ELR (cell line): ENCODE measurements at regions not wholly inside any gene's neighbourhood (a gene's known extent, or its start where the extent isn't known, plus 50 kb on each side); places are given as distances from the start of the nearest gene placed in this dataset.

ENCODE experiments used
- DNase-seq: peaks from one replicate; pipeline ENCODE4 v3.0.0-alpha.2; 2015; ENCODE audit warnings: low read depth

GRCh38 chr7:130912862-130913638, 179.0 kb upstream of the KLF14 start:
- peak; percentile 99 for DNase-seq

GRCh38 chr7:130913639-130914553, 179.9 kb upstream of the KLF14 start:
- peak; percentile 43 for DNase-seq

DNA sequence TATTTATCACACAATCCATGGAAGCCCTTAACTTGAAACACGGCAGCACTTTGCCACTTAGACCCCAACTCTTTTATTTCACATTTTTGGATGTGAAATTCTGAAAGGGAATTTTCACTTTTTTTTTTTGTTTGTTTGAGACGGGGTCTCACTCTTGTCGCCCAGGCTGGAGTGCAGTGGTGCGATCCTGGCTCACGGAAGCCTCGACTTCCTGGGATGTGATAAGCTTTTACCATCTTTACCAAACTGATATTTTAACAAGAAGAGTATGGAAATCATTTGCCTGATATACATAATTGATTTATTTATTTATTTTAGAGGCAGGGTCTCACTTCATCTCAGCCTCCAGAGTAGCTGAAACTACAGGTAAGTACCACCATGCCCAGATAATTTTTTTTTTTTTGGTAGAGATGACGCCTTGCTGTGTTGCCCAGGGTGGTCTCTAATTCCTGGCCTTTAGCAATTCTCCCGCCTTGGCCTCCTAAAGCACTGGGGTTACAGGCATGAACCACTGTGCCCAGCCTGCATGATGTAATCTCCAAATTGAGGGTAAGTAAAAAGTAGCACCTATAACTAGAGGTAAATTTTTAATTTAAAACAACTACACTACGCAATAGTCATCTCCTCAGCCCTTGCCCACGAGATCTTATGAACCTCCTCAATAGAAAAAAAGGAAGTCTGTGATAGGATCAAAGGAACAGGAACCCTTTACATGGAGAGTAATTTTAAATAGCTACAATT, 180.7 kb upstream of the KLF14 start:
- no peak for DNase-seq

DNA sequence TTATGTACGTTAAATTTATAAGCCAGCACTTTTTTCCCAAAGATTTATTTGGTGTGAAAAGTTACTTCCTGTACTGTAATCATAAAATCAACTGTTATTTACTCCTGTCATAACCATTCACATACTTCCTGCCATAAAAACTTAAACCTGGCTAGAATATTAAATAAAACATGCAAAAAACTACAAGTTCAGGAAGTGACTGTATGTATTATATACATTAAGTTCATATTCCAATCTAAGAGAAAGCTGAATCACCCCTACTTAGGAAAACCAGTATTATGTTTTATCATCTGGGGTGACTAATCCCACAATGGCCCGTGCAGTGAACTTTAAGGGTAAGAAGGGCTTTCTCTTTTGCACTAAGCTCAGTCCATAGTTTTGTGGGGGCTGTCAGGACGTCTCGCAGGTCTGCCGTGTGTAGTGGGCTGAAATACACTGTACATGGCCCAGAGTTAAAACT, 183.7 kb upstream of the KLF14 start:
- DNase-seq: peak; percentile 96

- peak; percentile 61 for DNase-seq
Observed at GRCh38 chr7:130918129-130919052, 184.4 kb upstream of the KLF14 start.

DNA sequence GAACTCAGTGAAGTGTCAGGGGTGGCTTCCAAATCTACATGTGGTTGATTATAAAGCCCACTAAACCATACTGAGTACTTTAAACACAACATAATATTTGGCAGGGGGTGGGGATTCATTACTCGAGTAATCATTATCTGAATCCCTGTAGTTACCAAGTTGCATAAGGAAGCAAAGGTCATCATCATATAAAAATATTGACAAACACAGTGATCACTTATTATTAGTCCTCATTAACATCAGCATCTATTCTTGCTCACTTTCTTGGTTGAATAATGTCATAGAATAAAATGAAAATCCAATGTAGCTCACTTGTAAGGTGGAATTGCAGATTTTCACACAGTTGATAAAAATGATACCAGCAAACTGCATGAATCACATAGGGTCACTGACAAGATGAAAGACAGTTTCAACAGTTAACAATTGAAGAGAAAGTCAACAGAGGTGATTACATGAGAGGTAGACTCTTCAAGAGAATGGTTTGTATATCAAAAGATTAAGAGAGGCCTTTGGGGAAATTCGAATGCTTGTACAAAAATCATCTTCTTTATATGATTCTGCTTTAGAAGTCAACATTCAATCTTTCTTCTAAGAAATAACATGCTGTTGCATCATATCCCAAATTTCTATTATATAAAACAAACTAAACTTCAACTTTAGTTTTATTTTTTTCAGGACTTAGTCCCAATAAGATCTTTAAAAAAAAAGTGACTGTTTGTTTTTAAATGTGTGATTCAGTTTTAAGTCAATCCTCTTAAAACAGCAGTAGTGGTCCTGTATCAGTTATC, 185.5 kb upstream of the KLF14 start:
- no peak for DNase-seq

- no peak for DNase-seq
Observed at GRCh38 chr7:130920122-130920521, 186.1 kb upstream of the KLF14 start.

- no peak for DNase-seq
Observed at GRCh38 chr7:130921391-130922180, 187.6 kb upstream of the KLF14 start.

GRCh38 chr7:130922206-130923112, 188.5 kb upstream of the KLF14 start:
- no peak for DNase-seq

GRCh38 chr7:130923365-130923764, 189.4 kb upstream of the KLF14 start:
- DNase-seq: no peak

DNA sequence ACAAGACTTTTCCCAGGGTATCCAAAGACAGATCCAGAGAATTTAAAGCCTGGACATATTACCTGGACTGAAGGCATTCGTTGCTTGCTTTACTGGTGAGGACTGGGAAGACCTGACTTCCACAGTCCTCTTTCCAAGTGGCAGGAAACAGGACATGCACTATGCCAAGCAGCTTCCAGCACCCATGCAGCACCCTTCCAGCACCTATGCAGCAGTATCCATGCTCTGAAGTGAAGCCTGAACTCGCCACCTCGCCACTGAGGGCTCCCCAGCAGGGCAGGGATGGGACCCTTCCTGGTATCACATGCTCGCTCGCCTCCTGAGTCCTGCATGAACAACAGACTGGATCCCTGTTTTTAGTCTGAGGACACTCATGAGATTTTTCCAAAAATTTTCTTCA, 189.9 kb upstream of the KLF14 start:
- DNase-seq: no peak

- no peak for DNase-seq
Observed at GRCh38 chr7:130925136-130925794, 191.3 kb upstream of the KLF14 start.

DNA sequence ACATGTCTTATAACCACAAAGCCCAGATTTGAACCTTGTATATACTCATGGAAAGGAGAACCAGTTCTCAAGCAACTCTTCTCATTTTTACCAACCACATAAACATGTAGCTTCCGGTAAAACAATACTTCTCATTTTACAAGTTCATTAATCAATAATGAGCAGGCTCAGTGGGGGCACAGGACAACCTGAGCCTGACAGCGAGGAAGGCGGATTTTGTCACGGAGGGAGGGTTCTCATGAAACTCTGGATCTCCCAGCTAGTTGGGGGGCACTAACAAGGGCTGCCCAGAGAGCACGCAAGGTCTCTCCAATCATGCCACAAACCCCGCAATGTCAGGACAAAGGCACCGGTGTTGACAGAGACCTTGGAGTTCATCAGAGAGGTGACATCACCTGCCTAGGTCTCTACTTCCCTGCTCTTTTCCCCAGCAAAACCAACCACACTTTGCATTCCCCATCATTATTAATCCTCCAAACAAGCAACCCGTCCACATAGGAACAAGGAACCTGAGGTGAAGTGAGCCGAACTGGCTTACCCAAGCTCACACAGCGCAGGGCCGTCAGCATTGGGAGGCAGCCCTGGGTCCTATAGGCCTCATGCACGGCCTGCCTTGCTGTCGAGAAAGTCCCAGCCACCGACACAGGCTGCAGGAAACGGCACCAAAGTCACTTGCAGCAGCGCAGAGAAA, 192.1 kb upstream of the KLF14 start:
- no peak for DNase-seq

DNA sequence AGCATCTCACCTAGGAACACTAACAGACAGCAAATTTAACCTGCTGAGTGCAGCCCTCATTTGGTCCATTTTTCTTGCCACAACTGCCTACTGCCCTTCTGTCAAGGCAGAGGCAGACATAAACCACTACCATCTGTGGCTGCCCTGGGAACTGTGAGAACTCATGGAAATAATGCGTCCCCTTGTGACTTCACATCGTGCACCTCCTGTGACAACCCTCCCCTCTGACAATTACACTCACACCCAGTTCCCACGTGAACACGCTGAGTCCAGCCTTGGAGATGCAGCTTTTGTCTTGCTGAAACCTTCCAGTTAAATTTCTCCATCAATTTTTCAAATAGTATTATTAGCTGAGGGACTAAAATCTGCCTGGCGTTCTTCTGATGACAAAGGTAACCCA, 193.1 kb upstream of the KLF14 start:
- no peak for DNase-seq

- DNase-seq: no peak
Observed at GRCh38 chr7:130927564-130927963, 193.6 kb upstream of the KLF14 start.

GRCh38 chr7:130929896-130930659, 196.1 kb upstream of the KLF14 start:
- DNase-seq: no peak

GRCh38 chr7:130930681-130931080, 196.7 kb upstream of the KLF14 start:
- no peak for DNase-seq
